Left lung (tissue), 4 donors: ENCODE measurements at regions not wholly inside any gene's neighbourhood (a gene's known extent, or its start where the extent isn't known, plus 50 kb on each side); places are given as distances from the start of the nearest gene placed in this dataset.

Experiments used
- ATAC-seq: fragments of 200-7000 bp; cut with Tn5 transposase; one replicate; pipeline ENCODE4 v1.9.1; 2020; ENCODE audit warnings: moderate library complexity
- DNase-seq, 4 donors: peaks; one replicate each; pipeline ENCODE4 v3.0.0-alpha.2; 2013 to 2020
- H3K27ac ChIP-seq, 2 donors: fragments of 200-600 bp; sonication (generic) in 1 of 2; one replicate each; pipeline versions ENCODE4 v1.5.0 to v1.8.0; 2020 to 2021
- H3K27me3 ChIP-seq, 2 donors: fragments of 200-600 bp; sonication (generic) in 1 of 2; one replicate each; pipeline versions ENCODE4 v1.5.0 to v1.8.0; 2020 to 2021
- H3K36me3 ChIP-seq, 2 donors: fragments of 200-600 bp; sonication (generic) in 1 of 2; one replicate each; pipeline versions ENCODE4 v1.5.0 to v1.8.0; 2020 to 2021
- H3K4me1 ChIP-seq, 2 donors: fragments of 200-600 bp; one replicate each; pipeline ENCODE4 v1.8.0; 2021
- H3K4me3 ChIP-seq, 2 donors: fragments of 200-600 bp; sonication (generic) in 1 of 2; one replicate each; pipeline versions ENCODE4 v1.5.0 to v1.8.0; 2020 to 2021; ENCODE audit warnings: mild to moderate bottlenecking in 1 of 2
- H3K9me3 ChIP-seq, 2 donors: fragments of 200-600 bp; sonication (generic) in 1 of 2; one replicate each; pipeline versions ENCODE4 v1.5.0 to v1.8.0; 2020 to 2021
- CTCF ChIP-seq, 2 donors: fragments of 200-600 bp; sonication (generic) in 1 of 2; IDR thresholded peaks; one replicate each; pipeline versions ENCODE4 v1.5.0 to v1.8.0; 2021; ENCODE audit warnings: antibody characterized with exemption in 2 of 2
- intact Hi-C, 2 donors: fragments of 100-400 bp; cut with DNase I; formaldehyde crosslinking; loops; one replicate each; pipeline versions ENCODE4 v1.11.2 to v1.14.2; 2022
- donor health status: DM: no; HTN: yes; CAD: no.
- donor health status: DM: no; HTN: no; CAD: no.

- H3K27me3 ChIP-seq = no peaks in the 10 kb centered on the region
- no peak for TF ChIP-seq CTCF (IDR thresholded peaks at IDR 0.05)
- intact Hi-C loops = no loop called here
- ATAC-seq (no peak), DNase-seq (no peak)
- H3K36me3 ChIP-seq = no peaks in the 10 kb centered on the region
- H3K27ac ChIP-seq = no peak overlapping the region
- peaks cover 0 to 45% of the 10 kb centered on the region in 2 donors for H3K9me3 ChIP-seq
- H3K4me3 ChIP-seq = no peak overlapping the region
- no peaks in the 10 kb centered on the region for H3K4me1 ChIP-seq
Measured at GRCh38 chr10:108249940-108250339, 1085.4 kb upstream of the SORCS1 start.

GRCh38 chr10:108244443-108245228 is 1080.1 kb upstream of the SORCS1 start:
- Histone ChIP-seq H3K9me3 (peaks cover 0 to 60% of the 10 kb centered on the region in 2 donors), H3K27ac (no peak overlapping the region), H3K4me1 (no peaks in the 10 kb centered on the region), H3K27me3 (no peaks in the 10 kb centered on the region), H3K4me3 (no peak overlapping the region), H3K36me3 (no peaks in the 10 kb centered on the region)
- intact Hi-C loops = no loop called here
- ATAC-seq = no peak
- peak in 1 of 4 donors; percentile 37 for DNase-seq
- TF ChIP-seq CTCF (IDR thresholded peaks at IDR 0.05) = no peak

GRCh38 chr10:108241166-108241565 is 1076.7 kb upstream of the SORCS1 start:
- DNase-seq = no peak
- Histone ChIP-seq H3K27me3 (no peaks in the 10 kb centered on the region), H3K36me3 (no peaks in the 10 kb centered on the region), H3K9me3 (peaks cover 0 to 30% of the 10 kb centered on the region in 2 donors), H3K4me3 (no peak overlapping the region), H3K4me1 (no peaks in the 10 kb centered on the region), H3K27ac (no peak overlapping the region)
- ATAC-seq = no peak
- no peak for TF ChIP-seq CTCF (IDR thresholded peaks at IDR 0.05)
- intact Hi-C loops = no loop called here

- DNase-seq (no peak), ATAC-seq (no peak)
- Histone ChIP-seq H3K4me3 (no peak overlapping the region), H3K27me3 (no peaks in the 10 kb centered on the region), H3K27ac (no peak overlapping the region), H3K9me3 (peaks cover 0 to 4% of the 10 kb centered on the region in 2 donors), H3K36me3 (no peaks in the 10 kb centered on the region), H3K4me1 (no peaks in the 10 kb centered on the region)
- no peak for TF ChIP-seq CTCF (IDR thresholded peaks at IDR 0.05)
- intact Hi-C loops = no loop called here
Measured at GRCh38 chr10:108238261-108238660, 1073.8 kb upstream of the SORCS1 start.

GRCh38 chr10:108230478-108231170 is 1066.1 kb upstream of the SORCS1 start:
- H3K36me3 ChIP-seq = no peaks in the 10 kb centered on the region
- H3K27ac ChIP-seq = no peak overlapping the region
- DNase-seq (no peak), ATAC-seq (no peak)
- TF ChIP-seq CTCF (IDR thresholded peaks at IDR 0.05) = no peak
- intact Hi-C loops = no loop called here
- H3K9me3 ChIP-seq = no peaks in the 10 kb centered on the region
- no peaks in the 10 kb centered on the region for H3K27me3 ChIP-seq
- H3K4me1 ChIP-seq = no peaks in the 10 kb centered on the region
- no peak overlapping the region for H3K4me3 ChIP-seq
